ENCODE measurements at regions not wholly inside any gene's neighbourhood (a gene's known extent, or its start where the extent isn't known, plus 50 kb on each side); places are given as distances from the start of the nearest gene placed in this dataset.

GRCh38 chrX:142861557-142861956 is 164.2 kb upstream of the SPANXN4 start:
- no peaks in the 10 kb centered on the region for H3K4me1 ChIP-seq (replicated peaks in 1 of 2; ENCODE audit: control insufficient read depth in 2 of 2, insufficient read depth in 2 of 2, low read length in 2 of 2)
- no peak overlapping the region for H3K4me2 ChIP-seq (ENCODE audit: insufficient read depth, low read length)
- intact Hi-C loops (cut with micrococcal nuclease) (no loop called here), in situ Hi-C loops (cut with MboI) (no loop called here)
- H3K79me2 ChIP-seq (ENCODE audit: control insufficient read depth, insufficient read depth, low read length) = no peaks in the 10 kb centered on the region
- H3K9me3 ChIP-seq (replicated peaks; ENCODE audit: control insufficient read depth, insufficient read depth, low read depth, low read length) = 0 out of 2 replicates have a peak, but pooled peaks cover 1% of the 10 kb centered on the region
- H3K27ac ChIP-seq (ENCODE audit: extremely low read depth, low read depth, low read length) = no peak overlapping the region
- H3K4me3 ChIP-seq = no peak overlapping the region
- no peak for DNase-seq (ENCODE audit: extremely low read depth in 1 of 4, low spot score in 3 of 4)
- whole genome bisulfite sequencing (ENCODE audit: insufficient coverage, low coverage, missing lambda C conversion rate) = 0% methylated on average over 2 of the region's 4 CpGs
- H4K20me1 ChIP-seq (replicated peaks; ENCODE audit: control insufficient read depth, insufficient read depth, low read length) = no peaks in the 10 kb centered on the region
- ChIA-PET CTCF (ENCODE audit: low intra/inter-chr PET ratio) (no interaction called here), POLR2A (no interaction called here)
- no peak overlapping the region for H2AFZ ChIP-seq (ENCODE audit: low read depth, low read length)
- H3K36me3 ChIP-seq (ENCODE audit: control insufficient read depth, insufficient read depth, low read length) = no peaks in the 10 kb centered on the region
- H3K9ac ChIP-seq (ENCODE audit: insufficient read depth in 1 of 2, low read depth in 2 of 2, low read length in 2 of 2) = no peak overlapping the region
- no peaks in the 10 kb centered on the region for H3K27me3 ChIP-seq (ENCODE audit: control insufficient read depth in 2 of 2, insufficient read depth in 2 of 2, low read length in 2 of 2)
- ATAC-seq = no peak
- no TSS peak for BruUV-seq (replicated peaks)
- FAIRE-seq = no peak
- H3K9me1 ChIP-seq (ENCODE audit: control insufficient read depth, insufficient read depth, low read length) = no peaks in the 10 kb centered on the region
- no peak for TF ChIP-seq NFIX (CRISPR knock-in tag; IDR thresholded peaks at IDR 0.05; ENCODE audit: low read depth)
- TF ChIP-seq FOXM1 (IDR thresholded peaks at IDR 0.05; ENCODE audit: low read depth) = no peak
- TF ChIP-seq FOXM1 (CRISPR knock-in tag; IDR thresholded peaks at IDR 0.05; ENCODE audit: low read depth) = no peak
- no peak for TF ChIP-seq ZNF407 (IDR thresholded peaks at IDR 0.05; ENCODE audit: low read depth)
- TF ChIP-seq TBL1XR1 (IDR thresholded peaks at IDR 0.05; ENCODE audit: low read length in 2 of 2) = no peak
- no peak for TF ChIP-seq POLR2A (conservative IDR thresholded peaks at IDR 0.05)
- TF ChIP-seq ZKSCAN3 (CRISPR knock-in tag; IDR thresholded peaks at IDR 0.05) = no peak
- TF ChIP-seq PHB2 (IDR thresholded peaks at IDR 0.05; ENCODE audit: low read depth) = no peak
- no peak for TF ChIP-seq FOSL1 (tag; conservative IDR thresholded peaks at IDR 0.05)
- TF ChIP-seq ESRRA (IDR thresholded peaks at IDR 0.05; ENCODE audit: borderline replicate concordance, low read depth) = no peak
- TF ChIP-seq OTX1 (CRISPR knock-in tag; IDR thresholded peaks at IDR 0.05) = no peak
- no peak for TF ChIP-seq IFI16 (CRISPR knock-in tag; IDR thresholded peaks at IDR 0.05)
- TF ChIP-seq DNMT1 (IDR thresholded peaks at IDR 0.05) = no peak
- TF ChIP-seq BHLHE40 (IDR thresholded peaks at IDR 0.05; ENCODE audit: low read length) = no peak
- no peak for TF ChIP-seq ZNF121 (CRISPR knock-in tag; conservative IDR thresholded peaks at IDR 0.05)
- no peak for TF ChIP-seq THRA (IDR thresholded peaks at IDR 0.05)

All from K562 (cell line).